ENCODE measurements at regions not wholly inside any gene's neighbourhood (a gene's known extent, or its start where the extent isn't known, plus 50 kb on each side); places are given as distances from the start of the nearest gene placed in this dataset.

GRCh38 chr2:234339011-234339410 is 157.9 kb downstream of the ARL4C start:
- Histone ChIP-seq H3K4me3 (ENCODE audit: low read depth, low read length) (no peak overlapping the region), H3K36me3 (ENCODE audit: control insufficient read depth, insufficient read depth, low read length) (no peaks in the 10 kb centered on the region), H3K9ac (ENCODE audit: low read length) (no peak overlapping the region), H3K9me3 (ENCODE audit: control insufficient read depth, insufficient read depth, low read depth, low read length) (peaks cover 6% of the 10 kb centered on the region; the same call in 1 of the 2 replicates), H3K27me3 (ENCODE audit: control insufficient read depth, insufficient read depth, low read length) (no peaks in the 10 kb centered on the region), H3K4me1 (ENCODE audit: control insufficient read depth, insufficient read depth, low read length) (peaks cover 19% of the 10 kb centered on the region), H3K27ac (ENCODE audit: low read depth, low read length) (no peak overlapping the region)

DNA sequence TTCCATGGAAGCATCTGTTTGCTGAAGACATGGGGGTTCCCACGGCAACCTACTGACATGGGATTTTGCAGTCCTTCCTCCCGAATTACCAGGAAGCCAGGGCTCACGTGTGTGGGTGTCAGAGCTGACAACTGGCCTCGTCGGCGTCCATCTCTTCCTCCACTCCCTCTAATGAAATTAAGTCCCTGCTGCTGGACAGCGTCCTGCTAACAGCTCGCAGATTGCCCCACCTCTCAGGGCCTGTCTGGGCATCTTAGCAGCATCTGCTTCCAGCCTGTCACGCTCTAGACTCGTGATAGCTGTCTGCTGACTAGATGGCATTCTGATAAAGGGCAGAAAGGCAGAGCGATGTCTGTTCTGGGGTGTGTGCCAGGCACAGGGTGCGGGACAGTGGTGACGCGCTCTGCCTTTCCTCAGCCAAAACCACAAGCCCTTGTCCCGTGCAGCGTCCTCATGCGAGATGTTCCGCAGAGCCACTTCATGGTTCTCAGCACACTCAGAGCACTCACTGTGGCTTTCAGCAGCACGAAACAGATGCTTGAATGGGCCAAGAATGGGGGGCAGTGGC is 161.1 kb downstream of the ARL4C start:
- Histone ChIP-seq H3K4me1 (ENCODE audit: control insufficient read depth, insufficient read depth, low read length) (peaks cover 33% of the 10 kb centered on the region), H3K27me3 (ENCODE audit: control insufficient read depth, insufficient read depth, low read length) (no peaks in the 10 kb centered on the region), H3K27ac (ENCODE audit: low read depth, low read length) (no peak overlapping the region; the same call in 1 of the 2 replicates), H3K9ac (ENCODE audit: low read length) (no peak overlapping the region), H3K9me3 (ENCODE audit: control insufficient read depth, insufficient read depth, low read depth, low read length) (peaks cover 6% of the 10 kb centered on the region; the same call in 1 of the 2 replicates), H3K4me3 (ENCODE audit: low read depth, low read length) (no peak overlapping the region), H3K36me3 (ENCODE audit: control insufficient read depth, insufficient read depth, low read length) (no peaks in the 10 kb centered on the region)

DNA sequence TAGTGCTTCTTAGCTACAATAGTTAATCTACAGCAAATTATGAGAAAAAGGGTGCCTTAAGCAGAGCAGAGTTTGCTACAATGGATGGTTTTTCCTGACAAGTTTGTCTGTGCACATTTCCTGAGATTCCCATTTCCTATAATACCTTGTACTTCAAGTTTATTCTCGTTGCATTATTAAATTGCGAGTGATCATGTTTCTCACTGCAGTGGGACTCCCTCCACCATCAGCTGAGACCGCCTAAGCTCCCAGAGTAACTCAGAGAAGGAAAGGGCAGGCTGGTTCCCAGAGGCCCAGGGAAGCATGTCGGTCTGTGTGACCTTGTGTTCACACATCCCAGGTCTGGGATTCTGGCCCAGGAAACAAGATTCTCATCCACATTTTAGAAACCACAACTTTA is 162.1 kb downstream of the ARL4C start:
- H3K4me1 ChIP-seq (ENCODE audit: control insufficient read depth, insufficient read depth, low read length): peaks cover 34% of the 10 kb centered on the region
- no peak overlapping the region; the same call in 1 of the 2 replicates for H3K27ac ChIP-seq (ENCODE audit: low read depth, low read length)

DNA sequence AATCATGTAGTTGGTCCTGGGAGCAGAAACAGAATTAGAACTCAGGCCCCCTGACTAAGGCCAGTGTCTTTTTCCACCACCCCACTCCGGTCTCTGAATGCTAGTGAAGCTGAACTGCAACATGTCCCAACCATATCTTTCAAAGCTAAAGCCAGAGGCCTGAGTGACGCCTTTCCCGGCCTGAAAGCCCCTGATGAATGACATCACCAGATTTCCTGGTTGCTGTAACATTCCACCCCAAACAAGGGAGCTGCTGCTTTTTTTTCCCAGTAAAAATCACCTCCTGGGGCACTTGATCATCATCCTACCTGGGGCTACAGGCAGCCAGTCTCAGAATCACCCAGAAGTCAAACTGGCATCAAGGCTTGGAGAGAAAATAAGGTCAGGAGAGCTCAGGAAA is 162.7 kb downstream of the ARL4C start:
- no peak overlapping the region for H3K27ac ChIP-seq (ENCODE audit: low read depth, low read length)
- H3K4me3 ChIP-seq (ENCODE audit: low read depth, low read length): no peak overlapping the region
- no peaks in the 10 kb centered on the region for H3K36me3 ChIP-seq (ENCODE audit: control insufficient read depth, insufficient read depth, low read length)
- peak overlapping the region; percentile 34 for H3K9ac ChIP-seq (ENCODE audit: low read length)
- peaks cover 6% of the 10 kb centered on the region; the same call in 1 of the 2 replicates for H3K9me3 ChIP-seq (ENCODE audit: control insufficient read depth, insufficient read depth, low read depth, low read length)
- H3K4me1 ChIP-seq (ENCODE audit: control insufficient read depth, insufficient read depth, low read length): peaks cover 34% of the 10 kb centered on the region
- H3K27me3 ChIP-seq (ENCODE audit: control insufficient read depth, insufficient read depth, low read length): no peaks in the 10 kb centered on the region

More for the DNA sequence above, 162.1 kb downstream of the ARL4C start:
- no peak overlapping the region for H3K4me3 ChIP-seq (ENCODE audit: low read depth, low read length)
- H3K9me3 ChIP-seq (ENCODE audit: control insufficient read depth, insufficient read depth, low read depth, low read length): peaks cover 6% of the 10 kb centered on the region; the same call in 1 of the 2 replicates
- no peaks in the 10 kb centered on the region for H3K27me3 ChIP-seq (ENCODE audit: control insufficient read depth, insufficient read depth, low read length)
- H3K36me3 ChIP-seq (ENCODE audit: control insufficient read depth, insufficient read depth, low read length): no peaks in the 10 kb centered on the region
- no peak overlapping the region for H3K9ac ChIP-seq (ENCODE audit: low read length)

DNA sequence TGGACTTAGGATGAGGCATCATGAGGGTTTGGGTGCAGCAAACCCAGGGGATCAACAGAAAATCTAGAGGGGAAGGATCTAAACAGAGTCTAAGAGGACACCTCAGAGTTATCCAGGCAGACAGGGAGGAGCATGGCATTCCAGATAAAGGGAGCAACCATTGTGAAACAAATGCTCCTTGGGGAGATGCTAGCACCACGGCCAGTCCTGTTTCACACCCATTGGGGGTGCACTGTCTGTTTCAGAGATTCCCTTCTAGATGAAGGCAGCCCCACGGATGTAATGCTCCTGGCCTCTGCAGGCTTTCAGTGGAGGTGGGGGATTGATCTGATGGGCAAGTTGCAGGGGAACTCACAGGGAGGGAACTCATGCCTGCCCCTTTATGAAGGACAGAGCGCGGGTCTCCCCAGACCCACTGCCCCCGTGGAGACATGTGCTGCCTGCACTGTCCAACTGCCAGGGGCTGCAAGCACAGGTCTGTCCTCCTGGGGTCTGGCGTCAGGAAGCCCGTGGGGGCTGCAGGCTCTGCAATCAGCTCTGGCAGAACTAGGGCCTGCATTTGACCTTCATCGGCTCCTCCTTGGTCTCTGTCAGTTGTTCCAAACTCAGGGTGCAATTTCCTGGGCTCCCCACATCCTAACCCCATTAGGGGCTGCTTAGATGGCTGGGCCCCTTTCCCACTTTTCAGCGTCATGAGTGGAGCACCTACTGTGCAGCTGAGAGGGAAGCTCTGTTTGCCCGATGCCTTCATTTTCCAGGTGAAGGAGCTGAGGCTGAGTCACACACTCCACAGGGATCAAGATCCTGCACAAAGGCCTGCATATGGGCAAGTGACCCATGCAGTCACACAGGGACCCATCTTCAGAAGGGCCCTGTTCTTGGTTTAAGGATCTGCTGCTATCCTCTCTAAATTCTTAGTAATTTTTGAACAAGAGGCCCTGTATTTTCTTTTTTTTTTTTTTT is 163.4 kb downstream of the ARL4C start:
- Histone ChIP-seq H3K4me3 (ENCODE audit: low read depth, low read length) (no peak overlapping the region), H3K9me3 (ENCODE audit: control insufficient read depth, insufficient read depth, low read depth, low read length) (peaks cover 3% of the 10 kb centered on the region; the same call in 1 of the 2 replicates), H3K4me1 (ENCODE audit: control insufficient read depth, insufficient read depth, low read length) (peaks cover 34% of the 10 kb centered on the region), H3K27me3 (ENCODE audit: control insufficient read depth, insufficient read depth, low read length) (no peaks in the 10 kb centered on the region), H3K27ac (ENCODE audit: low read depth, low read length) (no peak overlapping the region), H3K36me3 (ENCODE audit: control insufficient read depth, insufficient read depth, low read length) (no peaks in the 10 kb centered on the region), H3K9ac (ENCODE audit: low read length) (no peak overlapping the region)

- H3K4me3 ChIP-seq (ENCODE audit: low read depth, low read length): no peak overlapping the region
- H3K4me1 ChIP-seq (ENCODE audit: control insufficient read depth, insufficient read depth, low read length): peaks cover 34% of the 10 kb centered on the region
- H3K9ac ChIP-seq (ENCODE audit: low read length): no peak overlapping the region
- H3K36me3 ChIP-seq (ENCODE audit: control insufficient read depth, insufficient read depth, low read length): no peaks in the 10 kb centered on the region
- no peaks in the 10 kb centered on the region for H3K27me3 ChIP-seq (ENCODE audit: control insufficient read depth, insufficient read depth, low read length)
- H3K9me3 ChIP-seq (ENCODE audit: control insufficient read depth, insufficient read depth, low read depth, low read length): no peaks in the 10 kb centered on the region
- H3K27ac ChIP-seq (ENCODE audit: low read depth, low read length): no peak overlapping the region
Observed at GRCh38 chr2:234331966-234332365, 164.9 kb downstream of the ARL4C start.

GRCh38 chr2:234331566-234331965 is 165.3 kb downstream of the ARL4C start:
- peaks cover 34% of the 10 kb centered on the region for H3K4me1 ChIP-seq (ENCODE audit: control insufficient read depth, insufficient read depth, low read length)
- H3K9ac ChIP-seq (ENCODE audit: low read length): no peak overlapping the region
- H3K27ac ChIP-seq (ENCODE audit: low read depth, low read length): no peak overlapping the region
- H3K9me3 ChIP-seq (ENCODE audit: control insufficient read depth, insufficient read depth, low read depth, low read length): no peaks in the 10 kb centered on the region
- no peaks in the 10 kb centered on the region for H3K27me3 ChIP-seq (ENCODE audit: control insufficient read depth, insufficient read depth, low read length)
- no peaks in the 10 kb centered on the region for H3K36me3 ChIP-seq (ENCODE audit: control insufficient read depth, insufficient read depth, low read length)
- no peak overlapping the region for H3K4me3 ChIP-seq (ENCODE audit: low read depth, low read length)

DNA sequence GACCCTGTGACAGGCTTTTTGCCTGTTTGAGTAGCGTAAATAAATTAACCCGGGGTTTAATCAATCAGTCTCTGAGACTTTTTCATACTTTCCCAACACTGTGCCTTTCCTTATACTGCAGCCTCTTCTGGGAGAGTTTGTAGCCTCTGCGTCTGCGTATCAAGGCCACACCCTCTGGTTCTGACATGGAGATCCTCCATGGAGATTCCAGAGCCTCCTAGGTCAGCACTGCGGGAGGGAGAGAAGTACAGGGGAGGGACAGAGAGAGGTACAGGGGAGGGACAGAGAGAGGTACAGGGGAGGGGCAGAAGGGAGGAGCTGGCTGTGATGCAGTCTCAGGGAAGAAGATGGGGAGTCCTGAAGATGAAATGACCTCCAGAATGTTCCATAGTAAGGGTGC is 166.0 kb downstream of the ARL4C start:
- H3K36me3 ChIP-seq (ENCODE audit: control insufficient read depth, insufficient read depth, low read length): no peaks in the 10 kb centered on the region
- no peaks in the 10 kb centered on the region for H3K27me3 ChIP-seq (ENCODE audit: control insufficient read depth, insufficient read depth, low read length)
- H3K27ac ChIP-seq (ENCODE audit: low read depth, low read length): no peak overlapping the region
- H3K9me3 ChIP-seq (ENCODE audit: control insufficient read depth, insufficient read depth, low read depth, low read length): no peaks in the 10 kb centered on the region
- H3K9ac ChIP-seq (ENCODE audit: low read length): no peak overlapping the region
- H3K4me3 ChIP-seq (ENCODE audit: low read depth, low read length): no peak overlapping the region
- peaks cover 33% of the 10 kb centered on the region for H3K4me1 ChIP-seq (ENCODE audit: control insufficient read depth, insufficient read depth, low read length)

DNA sequence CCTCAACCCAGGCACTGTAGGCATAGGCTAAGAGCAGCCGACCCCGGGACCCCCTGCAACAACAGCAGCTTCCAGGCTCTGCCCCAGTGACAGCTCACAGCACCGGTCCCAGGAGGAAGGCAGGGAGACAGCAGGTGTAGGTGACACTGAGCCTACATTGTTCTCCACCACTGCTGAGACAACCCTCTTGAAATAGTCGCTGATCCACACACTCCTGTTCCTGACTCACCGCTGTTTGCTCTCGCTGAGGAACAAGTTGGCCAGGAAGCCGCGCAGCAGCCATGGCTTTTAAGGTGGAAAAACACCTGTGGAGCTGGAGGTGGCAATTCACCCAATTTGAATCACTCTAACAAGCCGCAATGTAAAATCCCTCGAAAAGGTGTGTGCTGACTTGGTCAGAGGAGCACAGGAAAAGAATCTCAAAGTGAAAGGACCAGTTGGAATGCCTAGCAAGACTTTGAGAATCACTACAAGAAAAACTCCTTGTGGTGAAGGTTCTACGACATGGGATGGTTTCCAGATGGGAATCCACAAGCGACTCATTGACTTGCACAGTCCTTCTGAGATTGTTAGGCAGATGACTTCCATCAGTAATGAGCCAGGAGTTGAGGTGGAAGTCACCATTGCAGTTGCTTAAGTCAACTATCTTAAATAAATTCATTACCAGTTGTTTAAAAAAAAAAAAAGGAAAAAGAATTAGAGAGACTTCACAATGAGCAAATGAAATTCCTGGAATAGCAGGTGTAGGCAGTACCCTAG is 167.5 kb downstream of the ARL4C start:
- no peaks in the 10 kb centered on the region for H3K27me3 ChIP-seq (ENCODE audit: control insufficient read depth, insufficient read depth, low read length)
- no peak overlapping the region for H3K9ac ChIP-seq (ENCODE audit: low read length)
- no peak overlapping the region for H3K27ac ChIP-seq (ENCODE audit: low read depth, low read length)
- peaks cover 21% of the 10 kb centered on the region for H3K4me1 ChIP-seq (ENCODE audit: control insufficient read depth, insufficient read depth, low read length)
- H3K9me3 ChIP-seq (ENCODE audit: control insufficient read depth, insufficient read depth, low read depth, low read length): no peaks in the 10 kb centered on the region
- no peak overlapping the region for H3K4me3 ChIP-seq (ENCODE audit: low read depth, low read length)
- H3K36me3 ChIP-seq (ENCODE audit: control insufficient read depth, insufficient read depth, low read length): no peaks in the 10 kb centered on the region

GRCh38 chr2:234328444-234328990 is 168.4 kb downstream of the ARL4C start:
- Histone ChIP-seq H3K9me3 (ENCODE audit: control insufficient read depth, insufficient read depth, low read depth, low read length) (no peaks in the 10 kb centered on the region), H3K9ac (ENCODE audit: low read length) (no peak overlapping the region), H3K4me3 (ENCODE audit: low read depth, low read length) (no peak overlapping the region), H3K27ac (ENCODE audit: low read depth, low read length) (no peak overlapping the region), H3K27me3 (ENCODE audit: control insufficient read depth, insufficient read depth, low read length) (no peaks in the 10 kb centered on the region), H3K36me3 (ENCODE audit: control insufficient read depth, insufficient read depth, low read length) (no peaks in the 10 kb centered on the region), H3K4me1 (ENCODE audit: control insufficient read depth, insufficient read depth, low read length) (peaks cover 12% of the 10 kb centered on the region; the same call in 1 of the 2 replicates)

Measured in HUES6 (cell line).